ENCODE measurements at regions not wholly inside any gene's neighbourhood (a gene's known extent, or its start where the extent isn't known, plus 50 kb on each side); places are given as distances from the start of the nearest gene placed in this dataset.

GRCh38 chr5:54628050-54628449, 110.5 kb downstream of the SNX18 start:
- no peak for DNase-seq
- H3K36me3 Mint-ChIP-seq (ENCODE audit: insufficient read depth in 2 of 2) = no peaks in the 10 kb centered on the region
- no peaks in the 10 kb centered on the region for H3K27me3 Mint-ChIP-seq (ENCODE audit: low read depth)
- H3K27ac Mint-ChIP-seq = no peak overlapping the region
- H3K4me1 Mint-ChIP-seq (ENCODE audit: low read depth) = no peaks in the 10 kb centered on the region
- no peak overlapping the region for H3K4me3 Mint-ChIP-seq
- ATAC-seq (replicated peaks in 1 of 2) = no peak
- peaks cover 0 to 3% of the 10 kb centered on the region in 2 donors for H3K9me3 Mint-ChIP-seq

- no peak overlapping the region for H3K4me3 Mint-ChIP-seq
- no peaks in the 10 kb centered on the region for H3K36me3 Mint-ChIP-seq (ENCODE audit: insufficient read depth in 2 of 2)
- ATAC-seq (replicated peaks in 1 of 2) (no peak), DNase-seq (no peak)
- no peak overlapping the region for H3K27ac Mint-ChIP-seq
- peaks cover 0 to 3% of the 10 kb centered on the region in 2 donors for H3K9me3 Mint-ChIP-seq
- H3K27me3 Mint-ChIP-seq (ENCODE audit: low read depth) = no peaks in the 10 kb centered on the region
- H3K4me1 Mint-ChIP-seq (ENCODE audit: low read depth) = no peaks in the 10 kb centered on the region
These were observed 108.8 kb downstream of the SNX18 start for GRCh38 chr5:54626407-54626806.

GRCh38 chr5:54624805-54625568, 107.4 kb downstream of the SNX18 start:
- Mint-ChIP-seq H3K9me3 (peaks cover 0 to under 1% of the 10 kb centered on the region in 2 donors), H3K4me3 (no peak overlapping the region), H3K36me3 (ENCODE audit: insufficient read depth in 2 of 2) (no peaks in the 10 kb centered on the region), H3K27me3 (ENCODE audit: low read depth) (no peaks in the 10 kb centered on the region), H3K27ac (no peak overlapping the region), H3K4me1 (ENCODE audit: low read depth) (peaks cover 5% of the 10 kb centered on the region)
- no peak for ATAC-seq (replicated peaks in 1 of 2)
- no peak for DNase-seq

- Mint-ChIP-seq H3K9me3 (peaks cover 4% of the 10 kb centered on the region in 2 donors), H3K36me3 (ENCODE audit: insufficient read depth in 2 of 2) (no peaks in the 10 kb centered on the region), H3K27ac (no peak overlapping the region), H3K4me1 (ENCODE audit: low read depth) (peaks cover 11% of the 10 kb centered on the region), H3K4me3 (no peak overlapping the region), H3K27me3 (ENCODE audit: low read depth) (no peaks in the 10 kb centered on the region)
- DNase-seq (no peak), ATAC-seq (replicated peaks in 1 of 2) (no peak)
These were observed 104.2 kb downstream of the SNX18 start for GRCh38 chr5:54621709-54622108.

GRCh38 chr5:54621048-54621447, 103.5 kb downstream of the SNX18 start:
- H3K4me3 Mint-ChIP-seq = no peak overlapping the region
- no peak overlapping the region for H3K27ac Mint-ChIP-seq
- H3K36me3 Mint-ChIP-seq (ENCODE audit: insufficient read depth in 2 of 2) = no peaks in the 10 kb centered on the region
- no peaks in the 10 kb centered on the region for H3K27me3 Mint-ChIP-seq (ENCODE audit: low read depth)
- peaks cover 4% of the 10 kb centered on the region in 2 donors for H3K9me3 Mint-ChIP-seq
- peaks cover 11% of the 10 kb centered on the region for H3K4me1 Mint-ChIP-seq (ENCODE audit: low read depth)
- DNase-seq (no peak), ATAC-seq (replicated peaks in 1 of 2) (no peak)

GRCh38 chr5:54620141-54620933, 102.8 kb downstream of the SNX18 start:
- Mint-ChIP-seq H3K27ac (no peak overlapping the region), H3K4me3 (no peak overlapping the region), H3K36me3 (ENCODE audit: insufficient read depth in 2 of 2) (no peaks in the 10 kb centered on the region), H3K9me3 (peaks cover 4% of the 10 kb centered on the region in 2 donors), H3K27me3 (ENCODE audit: low read depth) (no peaks in the 10 kb centered on the region), H3K4me1 (ENCODE audit: low read depth) (peaks cover 17% of the 10 kb centered on the region)
- ATAC-seq (replicated peaks in 1 of 2) (peak in 1 of 2 donors; percentile 30), DNase-seq (no peak)

- Mint-ChIP-seq H3K27ac (no peak overlapping the region), H3K4me1 (ENCODE audit: low read depth) (peaks cover 19% of the 10 kb centered on the region), H3K36me3 (ENCODE audit: insufficient read depth in 2 of 2) (no peaks in the 10 kb centered on the region), H3K27me3 (ENCODE audit: low read depth) (no peaks in the 10 kb centered on the region), H3K9me3 (peaks cover 4% of the 10 kb centered on the region in 2 donors), H3K4me3 (no peak overlapping the region)
- ATAC-seq (replicated peaks in 1 of 2) = no peak
- no peak for DNase-seq
These were observed 102.2 kb downstream of the SNX18 start for GRCh38 chr5:54619731-54620130.

- no peak overlapping the region for H3K4me3 Mint-ChIP-seq
- DNase-seq = no peak
- ATAC-seq (replicated peaks in 1 of 2) = no peak
- H3K36me3 Mint-ChIP-seq (ENCODE audit: insufficient read depth in 2 of 2) = no peaks in the 10 kb centered on the region
- peaks cover 4% of the 10 kb centered on the region in 2 donors for H3K9me3 Mint-ChIP-seq
- peaks cover 19% of the 10 kb centered on the region for H3K4me1 Mint-ChIP-seq (ENCODE audit: low read depth)
- no peaks in the 10 kb centered on the region for H3K27me3 Mint-ChIP-seq (ENCODE audit: low read depth)
- H3K27ac Mint-ChIP-seq = no peak overlapping the region
These were observed 99.1 kb downstream of the SNX18 start for GRCh38 chr5:54616518-54617220.

- DNase-seq = no peak
- H3K27ac Mint-ChIP-seq = no peak overlapping the region
- H3K9me3 Mint-ChIP-seq = peaks cover 4% of the 10 kb centered on the region in 2 donors
- no peak for ATAC-seq (replicated peaks in 1 of 2)
- peaks cover 21% of the 10 kb centered on the region for H3K4me1 Mint-ChIP-seq (ENCODE audit: low read depth)
- H3K4me3 Mint-ChIP-seq = no peak overlapping the region
- no peaks in the 10 kb centered on the region for H3K27me3 Mint-ChIP-seq (ENCODE audit: low read depth)
- H3K36me3 Mint-ChIP-seq (ENCODE audit: insufficient read depth in 2 of 2) = no peaks in the 10 kb centered on the region
These were observed 98.5 kb downstream of the SNX18 start for GRCh38 chr5:54616031-54616430.

GRCh38 chr5:54615381-54615780, 97.8 kb downstream of the SNX18 start:
- ATAC-seq (replicated peaks in 1 of 2) = peak in 1 of 2 donors; percentile 30

GRCh38 chr5:54612711-54613110, 95.2 kb downstream of the SNX18 start:
- ATAC-seq (replicated peaks in 1 of 2) = no peak
- H3K27ac Mint-ChIP-seq = no peak overlapping the region
- DNase-seq = no peak

More at GRCh38 chr5:54615381-54615780, 97.8 kb downstream of the SNX18 start:
- no peak for DNase-seq
- Mint-ChIP-seq H3K27me3 (ENCODE audit: low read depth) (no peaks in the 10 kb centered on the region), H3K4me3 (no peak overlapping the region), H3K27ac (no peak overlapping the region), H3K36me3 (ENCODE audit: insufficient read depth in 2 of 2) (peaks cover 0 to 2% of the 10 kb centered on the region in 2 donors), H3K9me3 (peaks cover 4% of the 10 kb centered on the region in 2 donors), H3K4me1 (ENCODE audit: low read depth) (peaks cover 26% of the 10 kb centered on the region)

GRCh38 chr5:54611290-54611951, 93.9 kb downstream of the SNX18 start:
- Mint-ChIP-seq H3K27me3 (ENCODE audit: low read depth) (no peaks in the 10 kb centered on the region), H3K36me3 (ENCODE audit: insufficient read depth in 2 of 2) (peaks cover 3 to 9% of the 10 kb centered on the region in 2 donors), H3K9me3 (peaks cover 7 to 8% of the 10 kb centered on the region in 2 donors), H3K27ac (no peak overlapping the region), H3K4me1 (ENCODE audit: low read depth) (peaks cover 25% of the 10 kb centered on the region), H3K4me3 (no peak overlapping the region)
- no peak for ATAC-seq (replicated peaks in 1 of 2)
- no peak for DNase-seq

More at GRCh38 chr5:54612711-54613110, 95.2 kb downstream of the SNX18 start:
- Mint-ChIP-seq H3K4me1 (ENCODE audit: low read depth) (peaks cover 25% of the 10 kb centered on the region), H3K4me3 (no peak overlapping the region), H3K27me3 (ENCODE audit: low read depth) (no peaks in the 10 kb centered on the region), H3K36me3 (ENCODE audit: insufficient read depth in 2 of 2) (peaks cover 3 to 9% of the 10 kb centered on the region in 2 donors), H3K9me3 (peaks cover 5 to 8% of the 10 kb centered on the region in 2 donors)

Measured in activated T-cell treated with anti-CD3 and anti-CD28 coated beads, Interleukin-2, amount 50 U/mL, for 72 hours (primary cell).